K562 (cell line): ENCODE measurements at regions not wholly inside any gene's neighbourhood (a gene's known extent, or its start where the extent isn't known, plus 50 kb on each side); places are given as distances from the start of the nearest gene placed in this dataset.

Source experiments
- ATAC-seq: fragments of 200-7000 bp; cut with Tn5 transposase; 3 replicates; pipeline ENCODE4 v1.9.1; 2020; ENCODE audit warnings: moderate library complexity
- BruUV-seq: library from RNA; stranded (reverse); fragments of 400-500 nt; replicated peaks from 2 replicates; lab custom pipeline; 2021; lab: Mats Ljungman, UMichigan
- CTCF ChIA-PET: fragments of 300-600 bp; formaldehyde crosslinking; extraction: SDS; loops from one replicate; lab custom pipeline; 2021; ENCODE audit warnings: low intra/inter-chr PET ratio; lab: Yijun Ruan, JAX
- POLR2A ChIA-PET: fragments of 300-600, 350-650 bp; sonication (Branson Sonifier 250); formaldehyde crosslinking; extraction: SDS; loops from one replicate; lab custom pipeline; 2021; ENCODE audit warnings: antibody characterized with exemption, inconsistent platforms; lab: Yijun Ruan, JAX
- DNase-seq, 4 experiments: peaks; one replicate each; pipeline versions ENCODE4 v3.0.0 to v3.0.0-alpha.2; 2011 to 2018; ENCODE audit warnings: low spot score in 3 of 4, mixed read lengths in 3 of 4; ENCODE audit errors: extremely low read depth in 1 of 4
- FAIRE-seq: peaks from 2 replicates; lab custom pipeline; 2011; peaks lifted over from hg19 to GRCh38; lab: Jason Lieb, UNC
- H2AFZ ChIP-seq: 2 replicates; pipeline ENCODE4 v1.6.0; 2011; ENCODE audit warnings: low read depth, low read length, control low read depth, inconsistent platforms
- H3K27ac ChIP-seq: fragments of 200-600 bp; 3 replicates; pipeline ENCODE4 v1.8.0; 2011; ENCODE audit warnings: low read depth, mild to moderate bottlenecking, control low read depth, inconsistent platforms, low read length, moderate library complexity, mixed read lengths; ENCODE audit errors: extremely low read depth
- H3K27me3 ChIP-seq, 2 experiments: fragments of 300-600 bp in 1 of 2; 2 replicates in 1 of 2; 3 replicates in 1 of 2; pipeline versions ENCODE4 v1.6.0 to v1.8.0; 2011; ENCODE audit warnings: inconsistent platforms in 2 of 2, low read length in 2 of 2, mild to moderate bottlenecking in 1 of 2, mixed read lengths in 1 of 2, moderate library complexity in 1 of 2; ENCODE audit not compliant: control insufficient read depth in 2 of 2, insufficient read depth in 2 of 2
- H3K36me3 ChIP-seq: fragments of 300-600 bp; 3 replicates; pipeline ENCODE4 v1.8.0; 2011; ENCODE audit warnings: mild to moderate bottlenecking, low read length, inconsistent platforms; ENCODE audit not compliant: control insufficient read depth, insufficient read depth
- H3K4me1 ChIP-seq, 2 experiments: fragments of 200-600 bp in 1 of 2; replicated peaks in 1 of 2; 2 replicates in 1 of 2; 3 replicates in 1 of 2; pipeline versions ENCODE4 v1.5.1 to v1.8.0; 2011; ENCODE audit warnings: inconsistent platforms in 2 of 2, low read length in 2 of 2, mild to moderate bottlenecking in 1 of 2, mixed read lengths in 1 of 2, moderate library complexity in 1 of 2; ENCODE audit not compliant: control insufficient read depth in 2 of 2, insufficient read depth in 2 of 2
- H3K4me2 ChIP-seq: 2 replicates; pipeline ENCODE4 v1.6.1; 2011; ENCODE audit warnings: low read length, control low read depth, inconsistent platforms, mixed read lengths; ENCODE audit not compliant: insufficient read depth
- H3K4me3 ChIP-seq: fragments of 200-600 bp; sonication (generic), shearing (Covaris generic); 2 replicates; pipeline ENCODE4 v1.5.1; 2016; ENCODE audit warnings: control low read depth, inconsistent platforms
- H3K79me2 ChIP-seq: fragments of 200-600 bp; 3 replicates; pipeline ENCODE4 v1.8.0; 2011; ENCODE audit warnings: low read length, inconsistent platforms; ENCODE audit not compliant: control insufficient read depth, insufficient read depth
- H3K9ac ChIP-seq, 2 experiments: 2 replicates each; pipeline versions ENCODE4 v1.6.0 to v1.6.1; 2011; ENCODE audit warnings: low read depth in 2 of 2, low read length in 2 of 2, control low read depth in 1 of 2, inconsistent platforms in 1 of 2, mild to moderate bottlenecking in 1 of 2, mixed read lengths in 1 of 2; ENCODE audit not compliant: insufficient read depth in 1 of 2
- H3K9me1 ChIP-seq: one replicate; pipeline ENCODE4 v1.6.0; 2011; ENCODE audit warnings: inconsistent platforms, mild to moderate bottlenecking, low read length, moderate library complexity; ENCODE audit not compliant: control insufficient read depth, insufficient read depth
- H3K9me3 ChIP-seq: replicated peaks from 2 replicates; pipeline ENCODE4 v1.5.1; 2011; ENCODE audit warnings: low read depth, low read length, inconsistent platforms; ENCODE audit not compliant: control insufficient read depth, insufficient read depth
- H4K20me1 ChIP-seq: replicated peaks from 2 replicates; pipeline ENCODE4 v1.6.1; 2011; ENCODE audit warnings: low read length, inconsistent platforms, mixed read lengths; ENCODE audit not compliant: control insufficient read depth, insufficient read depth
- BDP1 ChIP-seq: IDR thresholded peaks from 3 replicates; pipeline ENCODE4 v1.6.1; 2011; ENCODE audit not compliant: insufficient read length, insufficient read depth
- CBX1 ChIP-seq: sonication (generic); IDR thresholded peaks from 2 replicates; pipeline ENCODE4 v1.6.1; 2016; ENCODE audit warnings: antibody characterized with exemption, low read depth, mild to moderate bottlenecking
- CBX3 ChIP-seq, 2 experiments: IDR thresholded peaks; 1 replicate in 1 of 2; 2 replicates in 1 of 2; pipeline ENCODE4 v1.6.1; 2012; ENCODE audit warnings: inconsistent platforms in 2 of 2, low read length in 2 of 2, borderline replicate concordance in 1 of 2, control low read depth in 1 of 2
- ELF2 ChIP-seq: fragments of 250-450 bp; sonication (Bioruptor Pico); IDR thresholded peaks from 2 replicates; pipeline ENCODE4 v1.5.0; 2021; ENCODE audit warnings: mild to moderate bottlenecking
- FOXK2 ChIP-seq, 2 experiments: fragments of 450-650 bp; IDR thresholded peaks in 1 of 2; conservative IDR thresholded peaks in 1 of 2; 2 replicates each; pipeline ENCODE4 v1.6.1; 2016; ENCODE audit warnings: low read depth in 2 of 2, mild to moderate bottlenecking in 1 of 2
- GATAD2A ChIP-seq: fragments of 450-650 bp; IDR thresholded peaks from 2 replicates; pipeline ENCODE4 v1.6.1; 2017
- MTF1 ChIP-seq: fragments of 250-450 bp; sonication (Bioruptor Pico); IDR thresholded peaks from 2 replicates; pipeline ENCODE4 v1.9.0; 2021; ENCODE audit warnings: moderate library complexity, mild to moderate bottlenecking, inconsistent platforms, borderline replicate concordance
- PHB2 ChIP-seq: fragments of 450-650 bp; IDR thresholded peaks from 2 replicates; pipeline ENCODE4 v1.6.1; 2017; ENCODE audit warnings: low read depth
- SAFB ChIP-seq: fragments of 200-400 bp; formaldehyde crosslinking; IDR thresholded peaks from 2 replicates; pipeline ENCODE4 v1.6.1; 2017; ENCODE audit warnings: low read depth, low read length, borderline replicate concordance
- TRIM28 ChIP-seq: fragments of 450-650 bp; IDR thresholded peaks from 2 replicates; pipeline ENCODE4 v1.6.1; 2017
- ZBTB8A ChIP-seq: fragments of 450-650 bp; IDR thresholded peaks from 2 replicates; pipeline ENCODE4 v1.6.1; 2018; ENCODE audit warnings: mild to moderate bottlenecking, moderate library complexity; ENCODE audit not compliant: partially characterized antibody
- ZEB2 ChIP-seq: fragments of 450-650 bp; IDR thresholded peaks from 2 replicates; pipeline ENCODE4 v1.6.1; 2016
- ZNF232 ChIP-seq: sonication (generic); formaldehyde crosslinking; IDR thresholded peaks from 2 replicates; pipeline ENCODE4 v1.8.0; 2022; ENCODE audit warnings: mild to moderate bottlenecking, missing genetic modification reagents
- ZNF239 ChIP-seq: fragments of 250-450 bp; sonication (Bioruptor Pico); IDR thresholded peaks from 2 replicates; pipeline ENCODE4 v1.4.0; 2020; ENCODE audit warnings: mild to moderate bottlenecking
- ZNF79 ChIP-seq: fragments of 250-450 bp; sonication (Bioruptor Pico); IDR thresholded peaks from 2 replicates; pipeline ENCODE4 v1.4.0; 2020; ENCODE audit warnings: low read depth, mild to moderate bottlenecking, moderate library complexity
- in situ Hi-C: fragments of 300-500 bp; cut with MboI; formaldehyde crosslinking; loops from 4 replicates; pipeline ENCODE4 v1.15.0; 2018; ENCODE audit warnings: inconsistent platforms, mixed read lengths
- intact Hi-C: fragments of 100-400 bp; cut with micrococcal nuclease; formaldehyde crosslinking; loops from 2 replicates; pipeline ENCODE4 v1.14.2; 2022

GRCh38 chr6:8969747-8970146, 534.4 kb upstream of the SLC35B3 start:
- Histone ChIP-seq H3K27ac (no peak overlapping the region), H3K9me3 (no peaks in the 10 kb centered on the region), H3K36me3 (no peaks in the 10 kb centered on the region), H3K9ac (no peak overlapping the region), H3K4me1 (no peaks in the 10 kb centered on the region), H3K9me1 (no peaks in the 10 kb centered on the region), H3K27me3 (no peaks in the 10 kb centered on the region), H2AFZ (no peak overlapping the region), H3K4me3 (no peak overlapping the region), H3K79me2 (no peaks in the 10 kb centered on the region), H4K20me1 (no peaks in the 10 kb centered on the region), H3K4me2 (no peak overlapping the region)
- FAIRE-seq, result no peak
- TF ChIP-seq ZNF232 (CRISPR knock-in tag), result no peak
- TF ChIP-seq FOXK2 (conservative IDR thresholded peaks at IDR 0.05 in 1 of 2, IDR thresholded peaks at IDR 0.05 in 1 of 2; ENCODE audit: low read depth in 2 of 2), result no peak
- no peak for TF ChIP-seq ZNF79
- no peak for TF ChIP-seq ZNF239 (CRISPR knock-in tag)
- no peak for TF ChIP-seq CBX1
- no peak for TF ChIP-seq MTF1 (CRISPR knock-in tag)
- no peak for TF ChIP-seq BDP1
- TF ChIP-seq TRIM28, result no peak
- no peak for TF ChIP-seq PHB2
- TF ChIP-seq CBX3 (IDR thresholded peaks at IDR 0.05; ENCODE audit: borderline replicate concordance in 1 of 2, low read length in 2 of 2), result no peak
- TF ChIP-seq ZBTB8A, result no peak
- TF ChIP-seq ELF2 (CRISPR knock-in tag), result no peak
- no peak for TF ChIP-seq ZEB2
- TF ChIP-seq GATAD2A, result no peak
- TF ChIP-seq SAFB, result no peak
- intact Hi-C loops, result no loop called here
- no peak for ATAC-seq
- in situ Hi-C loops, result no loop called here
- ChIA-PET POLR2A (no interaction called here), CTCF (no interaction called here)
- DNase-seq, result no peak
- BruUV-seq, result no TSS peak
